ENCODE measurements at regions not wholly inside any gene's neighbourhood (a gene's known extent, or its start where the extent isn't known, plus 50 kb on each side); places are given as distances from the start of the nearest gene placed in this dataset.

- Histone ChIP-seq H3K4me1 (replicated peaks in 1 of 4; ENCODE audit: control insufficient read depth in 3 of 4, insufficient read depth in 4 of 4, low read length in 3 of 4) (no peaks in the 10 kb centered on the region), H3K23me2 (ENCODE audit: low read depth, low read length) (no peaks in the 10 kb centered on the region), H2AK5ac (ENCODE audit: low read depth, low read length) (no peak overlapping the region), H2BK20ac (ENCODE audit: low read length) (no peak overlapping the region), H2AFZ (ENCODE audit: low read length) (no peak overlapping the region), H3K79me1 (ENCODE audit: low read depth, low read length) (no peaks in the 10 kb centered on the region), H4K91ac (replicated peaks; ENCODE audit: insufficient read length, low read length) (no peak overlapping the region), H2BK5ac (ENCODE audit: low read depth, low read length) (no peak overlapping the region), H2BK120ac (replicated peaks; ENCODE audit: low read depth, low read length) (no peak overlapping the region), H3K23ac (ENCODE audit: insufficient read length) (no peak overlapping the region), H4K8ac (ENCODE audit: extremely low read depth, insufficient read depth, low read length) (no peak overlapping the region), H4K5ac (ENCODE audit: insufficient read length, low read depth, low read length) (no peak overlapping the region), H3K79me2 (ENCODE audit: control insufficient read depth in 1 of 2, insufficient read depth in 2 of 2, low read length in 2 of 2) (no peaks in the 10 kb centered on the region), H3K36me3 (ENCODE audit: control insufficient read depth in 2 of 4, insufficient read depth in 4 of 4, low read length in 3 of 4) (no peaks in the 10 kb centered on the region), H3K27ac (ENCODE audit: low read depth, low read length) (no peak overlapping the region), H3K4me2 (ENCODE audit: insufficient read depth in 1 of 2, low read depth in 2 of 2, low read length in 2 of 2) (no peak overlapping the region), H2BK12ac (ENCODE audit: low read depth, low read length) (no peak overlapping the region), H3K9ac (replicated peaks in 1 of 4; ENCODE audit: extremely low read depth in 1 of 4, low read depth in 3 of 4, low read length in 3 of 4) (no peak overlapping the region), H2BK15ac (ENCODE audit: low read length) (no peak overlapping the region), H3K9me3 (ENCODE audit: insufficient read depth in 2 of 2, low read depth in 1 of 2, low read length in 1 of 2) (no peaks in the 10 kb centered on the region), H3K4ac (replicated peaks; ENCODE audit: insufficient read length, low read depth, low read length) (no peak overlapping the region), H3K27me3 (replicated peaks in 1 of 4; ENCODE audit: control insufficient read depth in 3 of 4, extremely low read depth in 1 of 4, insufficient read depth in 3 of 4, low read length in 3 of 4) (no peaks in the 10 kb centered on the region), H3K56ac (replicated peaks; ENCODE audit: insufficient read length, low read depth, low read length) (no peak overlapping the region), H4K20me1 (replicated peaks in 1 of 2; ENCODE audit: control insufficient read depth in 1 of 2, insufficient read depth in 2 of 2, low read length in 2 of 2) (no peaks in the 10 kb centered on the region), H3K14ac (ENCODE audit: insufficient read length) (no peak overlapping the region), H3K4me3 (ENCODE audit: extremely low read depth in 1 of 4, insufficient read depth in 2 of 4, low read depth in 3 of 4, low read length in 4 of 4) (no peak overlapping the region), H3K18ac (ENCODE audit: extremely low read depth, low read length) (no peak overlapping the region)
- FAIRE-seq (no peak), DNase-seq (ENCODE audit: low read depth in 1 of 2, low spot score in 2 of 2) (no peak)
- POLR2A ChIA-PET (ENCODE audit: partially characterized antibody): no interaction called here
- WGBS, 2 experiments (ENCODE audit: extremely low coverage in 1 of 2, insufficient coverage in 1 of 2, insufficient read length in 1 of 2, insufficient replicate concordance in 2 of 2, low coverage in 1 of 2, low lambda C conversion rate in 2 of 2, missing lambda C conversion rate in 1 of 2): 93% methylated on average over 3 of the region's 3 CpGs; no CpG with 5 or more reads in 1 of the 2 experiments
- CTCF ChIA-PET (ENCODE audit: partially characterized antibody): interaction anchor here (0.7 to 1.2 kb wide), 2 partner anchors 16 to 1762 kb away, joined by 3 read pairs; no protein-coding TSS in a partner anchor
- no peak for TF ChIP-seq POLR2AphosphoS5 (IDR thresholded peaks at IDR 0.05; ENCODE audit: low read depth, low read length)
- no peak for TF ChIP-seq CHD2 (IDR thresholded peaks at IDR 0.05; ENCODE audit: low read length)
- TF ChIP-seq SP2 (IDR thresholded peaks at IDR 0.05; ENCODE audit: low read length): no peak
- no peak for TF ChIP-seq JUN (IDR thresholded peaks at IDR 0.05; ENCODE audit: low read depth, low read length)
- no peak for TF ChIP-seq BRCA1 (IDR thresholded peaks at IDR 0.05; ENCODE audit: low read depth, low read length)
- no peak for TF ChIP-seq SIRT6 (IDR thresholded peaks at IDR 0.05; ENCODE audit: low read length)
- TF ChIP-seq SIN3A (conservative IDR thresholded peaks at IDR 0.05 in 1 of 2, IDR thresholded peaks at IDR 0.05 in 1 of 2; ENCODE audit: low read depth in 1 of 2, low read length in 2 of 2): no peak
- no peak for TF ChIP-seq RAD21 (IDR thresholded peaks at IDR 0.05 in 1 of 2, conservative IDR thresholded peaks at IDR 0.05 in 1 of 2; ENCODE audit: low read depth in 2 of 2, low read length in 2 of 2)
- no peak for TF ChIP-seq CEBPB (IDR thresholded peaks at IDR 0.05; ENCODE audit: low read depth, low read length)
- TF ChIP-seq EGR1 (IDR thresholded peaks at IDR 0.05; ENCODE audit: borderline replicate concordance, low read depth, low read length): no peak
- TF ChIP-seq KDM1A (IDR thresholded peaks at IDR 0.05; ENCODE audit: borderline replicate concordance, low read length): no peak
- no peak for TF ChIP-seq HDAC6 (IDR thresholded peaks at IDR 0.05; ENCODE audit: low read depth, low read length)
- TF ChIP-seq, protein P1, sequence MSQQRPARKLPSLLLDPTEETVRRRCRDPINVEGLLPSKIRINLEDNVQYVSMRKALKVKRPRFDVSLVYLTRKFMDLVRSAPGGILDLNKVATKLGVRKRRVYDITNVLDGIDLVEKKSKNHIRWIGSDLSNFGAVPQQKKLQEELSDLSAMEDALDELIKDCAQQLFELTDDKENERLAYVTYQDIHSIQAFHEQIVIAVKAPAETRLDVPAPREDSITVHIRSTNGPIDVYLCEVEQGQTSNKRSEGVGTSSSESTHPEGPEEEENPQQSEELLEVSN (IDR thresholded peaks at IDR 0.05): no peak
- TF ChIP-seq KDM5A (IDR thresholded peaks at IDR 0.05; ENCODE audit: low read length): no peak
- no peak for TF ChIP-seq EP300 (IDR thresholded peaks at IDR 0.05; ENCODE audit: borderline replicate concordance in 1 of 2, low read depth in 2 of 2, low read length in 2 of 2)
These were observed 534.8 kb downstream of the IQCM start for GRCh38 chr4:149280806-149281205.

All from H1 (cell line).